Trophoblast cell (in vitro differentiated cells and primary cell): ENCODE measurements at regions not wholly inside any gene's neighbourhood (a gene's known extent, or its start where the extent isn't known, plus 50 kb on each side); places are given as distances from the start of the nearest gene placed in this dataset.
A peak's percentile ranks its signal among the peaks of the same experiment; 100 is the strongest.

ENCODE experiments used
- DNase-seq, 2 donors: peaks; one replicate each; pipeline ENCODE4 v3.0.0-alpha.2; 2016
- H2AFZ ChIP-seq: 2 replicates; pipeline ENCODE4 v1.6.1; 2013; ENCODE audit warnings: low read length, moderate library complexity, mild to moderate bottlenecking; ENCODE audit not compliant: insufficient read depth, poor library complexity
- H2AK5ac ChIP-seq: 2 replicates; pipeline ENCODE4 v1.6.1; 2013; ENCODE audit warnings: mild to moderate bottlenecking, low read length
- H2BK120ac ChIP-seq: 2 replicates; pipeline ENCODE4 v1.6.1; 2013; ENCODE audit warnings: low read length, mild to moderate bottlenecking, moderate library complexity; ENCODE audit not compliant: insufficient read depth, poor library complexity
- H2BK12ac ChIP-seq: 2 replicates; pipeline ENCODE4 v1.6.1; 2013; ENCODE audit warnings: mild to moderate bottlenecking, low read length, moderate library complexity
- H2BK5ac ChIP-seq: 2 replicates; pipeline ENCODE4 v1.6.1; 2013; ENCODE audit warnings: low read length, low read depth, moderate library complexity, mild to moderate bottlenecking; ENCODE audit not compliant: poor library complexity
- H3K14ac ChIP-seq: 2 replicates; pipeline ENCODE4 v1.6.1; 2013; ENCODE audit warnings: mild to moderate bottlenecking, low read length
- H3K18ac ChIP-seq: 2 replicates; pipeline ENCODE4 v1.6.1; 2013; ENCODE audit warnings: mild to moderate bottlenecking, low read length
- H3K23ac ChIP-seq: 2 replicates; pipeline ENCODE4 v1.6.1; 2013; ENCODE audit warnings: low read length
- H3K27ac ChIP-seq: 2 replicates; pipeline ENCODE4 v1.5.1; 2013; ENCODE audit warnings: low read depth, mild to moderate bottlenecking, inconsistent platforms, low read length, moderate library complexity
- H3K27me3 ChIP-seq: 2 replicates; pipeline ENCODE4 v1.6.1; 2013; ENCODE audit warnings: inconsistent platforms, mild to moderate bottlenecking, low read length, moderate library complexity; ENCODE audit not compliant: insufficient read depth
- H3K36me3 ChIP-seq, 2 experiments: 1 replicate in 1 of 2; 2 replicates in 1 of 2; pipeline ENCODE4 v1.6.1; 2013; ENCODE audit warnings: low read length in 2 of 2, mild to moderate bottlenecking in 2 of 2, moderate library complexity in 1 of 2; ENCODE audit not compliant: insufficient read depth in 2 of 2, control insufficient read depth in 1 of 2
- H3K4ac ChIP-seq: 2 replicates; pipeline ENCODE4 v1.6.1; 2013; ENCODE audit warnings: low read depth, mild to moderate bottlenecking, low read length, moderate library complexity
- H3K4me1 ChIP-seq, 2 experiments: 1 replicate in 1 of 2; 2 replicates in 1 of 2; pipeline ENCODE4 v1.6.1; 2013; ENCODE audit warnings: low read length in 2 of 2, mild to moderate bottlenecking in 2 of 2, moderate library complexity in 1 of 2; ENCODE audit not compliant: insufficient read depth in 2 of 2, control insufficient read depth in 1 of 2
- H3K4me2 ChIP-seq: 2 replicates; pipeline ENCODE4 v1.6.1; 2013; ENCODE audit warnings: inconsistent platforms, mild to moderate bottlenecking, low read length, moderate library complexity
- H3K4me3 ChIP-seq: 2 replicates; pipeline ENCODE4 v1.5.1; 2013; ENCODE audit warnings: mild to moderate bottlenecking, low read depth, low read length, inconsistent platforms
- H3K79me1 ChIP-seq: one replicate; pipeline ENCODE4 v1.6.1; 2013; ENCODE audit warnings: low read length
- H3K79me2 ChIP-seq: 2 replicates; pipeline ENCODE4 v1.6.1; 2013; ENCODE audit warnings: low read length, mild to moderate bottlenecking; ENCODE audit not compliant: control insufficient read depth, insufficient read depth, poor library complexity
- H3K9ac ChIP-seq: 2 replicates; pipeline ENCODE4 v1.6.1; 2013; ENCODE audit warnings: mild to moderate bottlenecking, low read length
- H3K9me3 ChIP-seq: 2 replicates; pipeline ENCODE4 v1.6.1; 2013; ENCODE audit warnings: low read depth, mild to moderate bottlenecking, control low read depth, inconsistent platforms, low read length; ENCODE audit not compliant: insufficient read depth
- H4K12ac ChIP-seq: 2 replicates; pipeline ENCODE4 v1.6.1; 2013; ENCODE audit warnings: low read depth, mild to moderate bottlenecking, low read length, moderate library complexity
- H4K8ac ChIP-seq: 2 replicates; pipeline ENCODE4 v1.6.1; 2013; ENCODE audit warnings: low read depth, mild to moderate bottlenecking, low read length, moderate library complexity
- H4K91ac ChIP-seq: one replicate; pipeline ENCODE4 v1.6.1; 2013; ENCODE audit warnings: low read depth, mild to moderate bottlenecking, low read length, moderate library complexity
- WGBS: extraction: QIAGEN DNeasy Blood & Tissue Kit; methylation state at CpG from one replicate; pipeline ENCODE4 v1.1.7; 2013; ENCODE audit warnings: missing lambda C conversion rate; ENCODE audit not compliant: insufficient read length, insufficient coverage; ENCODE audit errors: extremely low coverage; 5-methylcytosine and 5-hydroxymethylcytosine counted together

GRCh38 chr3:25313286-25313685 lies 114.8 kb upstream of the RARB start:
- no peaks in the 10 kb centered on the region for H3K27me3 ChIP-seq
- no peak overlapping the region for H4K12ac ChIP-seq
- no peak overlapping the region for H3K4me2 ChIP-seq
- H3K4me1 ChIP-seq, result no peaks in the 10 kb centered on the region
- H3K79me2 ChIP-seq, result no peaks in the 10 kb centered on the region
- no peaks in the 10 kb centered on the region for H3K36me3 ChIP-seq
- no peak overlapping the region for H3K27ac ChIP-seq
- H2BK120ac ChIP-seq, result no peak overlapping the region
- H3K4ac ChIP-seq, result no peak overlapping the region
- H3K23ac ChIP-seq, result no peak overlapping the region
- no peak overlapping the region for H2AK5ac ChIP-seq
- no peak overlapping the region for H4K91ac ChIP-seq
- no peak overlapping the region for H3K4me3 ChIP-seq
- H3K79me1 ChIP-seq, result no peaks in the 10 kb centered on the region
- H3K9me3 ChIP-seq, result no peaks in the 10 kb centered on the region
- no peak overlapping the region for H3K9ac ChIP-seq
- no peak overlapping the region for H2BK5ac ChIP-seq
- no peak overlapping the region for H3K14ac ChIP-seq
- no peak for DNase-seq
- H2AFZ ChIP-seq, result no peak overlapping the region
- H4K8ac ChIP-seq, result no peak overlapping the region
- H3K18ac ChIP-seq, result no peak overlapping the region
- WGBS, result no CpG with 5 or more reads among the region's 2 CpGs
- no peak overlapping the region for H2BK12ac ChIP-seq

- Histone ChIP-seq H4K91ac (no peak overlapping the region), H3K4me3 (no peak overlapping the region), H3K36me3 (no peaks in the 10 kb centered on the region), H3K18ac (no peak overlapping the region), H3K4ac (no peak overlapping the region), H2BK120ac (no peak overlapping the region), H3K27me3 (no peaks in the 10 kb centered on the region), H3K14ac (no peak overlapping the region), H3K9ac (no peak overlapping the region), H2BK12ac (no peak overlapping the region), H2BK5ac (no peak overlapping the region), H3K4me2 (no peak overlapping the region), H2AK5ac (no peak overlapping the region), H3K4me1 (no peaks in the 10 kb centered on the region), H4K8ac (no peak overlapping the region), H3K9me3 (no peaks in the 10 kb centered on the region), H3K79me1 (no peaks in the 10 kb centered on the region), H3K79me2 (no peaks in the 10 kb centered on the region), H4K12ac (no peak overlapping the region), H2AFZ (no peak overlapping the region), H3K27ac (no peak overlapping the region), H3K23ac (no peak overlapping the region)
- WGBS, result no CpG with 5 or more reads among the region's 7 CpGs
- DNase-seq, result no peak
Measured at GRCh38 chr3:25324954-25325655, 103.0 kb upstream of the RARB start.

- peak overlapping the region; percentile 53 for H3K14ac ChIP-seq
- H3K4me3 ChIP-seq, result no peak overlapping the region
- peak overlapping the region; percentile 52 for H2BK5ac ChIP-seq
- H3K36me3 ChIP-seq, result no peaks in the 10 kb centered on the region
- H3K4me1 ChIP-seq, result peaks cover 0 to 12% of the 10 kb centered on the region in 2 experiments
- no CpG with 5 or more reads among the region's 1 CpG for WGBS
- peak overlapping the region; percentile 68 for H2BK120ac ChIP-seq
- H4K8ac ChIP-seq, result peak overlapping the region; percentile 61
- H3K27me3 ChIP-seq, result no peaks in the 10 kb centered on the region
- peak overlapping the region; percentile 68 for H2AK5ac ChIP-seq
- peak overlapping the region; percentile 66 for H4K91ac ChIP-seq
- no peaks in the 10 kb centered on the region for H3K79me2 ChIP-seq
- H2AFZ ChIP-seq, result no peak overlapping the region
- H4K12ac ChIP-seq, result no peak overlapping the region
- no peak overlapping the region for H3K27ac ChIP-seq
- H3K4ac ChIP-seq, result no peak overlapping the region
- H3K9ac ChIP-seq, result no peak overlapping the region
- H2BK12ac ChIP-seq, result peak overlapping the region; percentile 87
- no peak overlapping the region for H3K18ac ChIP-seq
- H3K79me1 ChIP-seq, result peaks cover 19% of the 10 kb centered on the region
- no peak overlapping the region for H3K23ac ChIP-seq
- H3K4me2 ChIP-seq, result no peak overlapping the region
- H3K9me3 ChIP-seq, result no peaks in the 10 kb centered on the region
- no peak for DNase-seq
Measured at GRCh38 chr3:25335356-25335755, 92.7 kb upstream of the RARB start.

- H3K27ac ChIP-seq, result peak overlapping the region; percentile 88
- no peak overlapping the region for H3K4ac ChIP-seq
- H3K4me3 ChIP-seq, result no peak overlapping the region
- no CpG with 5 or more reads among the region's 1 CpG for WGBS
- no peak overlapping the region for H4K91ac ChIP-seq
- H3K36me3 ChIP-seq, result no peaks in the 10 kb centered on the region
- H2BK5ac ChIP-seq, result no peak overlapping the region
- no peak overlapping the region for H4K8ac ChIP-seq
- H3K23ac ChIP-seq, result no peak overlapping the region
- no peak for DNase-seq
- H3K18ac ChIP-seq, result no peak overlapping the region
- H3K4me2 ChIP-seq, result no peak overlapping the region
- no peak overlapping the region for H2BK12ac ChIP-seq
- H2AFZ ChIP-seq, result no peak overlapping the region
- H3K14ac ChIP-seq, result no peak overlapping the region
- no peaks in the 10 kb centered on the region for H3K9me3 ChIP-seq
- H2AK5ac ChIP-seq, result no peak overlapping the region
- H3K79me1 ChIP-seq, result peaks cover 29% of the 10 kb centered on the region
- H4K12ac ChIP-seq, result no peak overlapping the region
- no peaks in the 10 kb centered on the region for H3K79me2 ChIP-seq
- H3K4me1 ChIP-seq, result peaks cover 0 to 12% of the 10 kb centered on the region in 2 experiments
- H3K27me3 ChIP-seq, result no peaks in the 10 kb centered on the region
- H2BK120ac ChIP-seq, result no peak overlapping the region
- no peak overlapping the region for H3K9ac ChIP-seq
Measured at GRCh38 chr3:25338158-25338725, 89.8 kb upstream of the RARB start.
